ENCODE measurements at regions not wholly inside any gene's neighbourhood (a gene's known extent, or its start where the extent isn't known, plus 50 kb on each side); places are given as distances from the start of the nearest gene placed in this dataset.

- H3K14ac ChIP-seq (ENCODE audit: low read length in 2 of 2), result no peak overlapping the region
- H3K4me1 ChIP-seq (ENCODE audit: control insufficient read depth, insufficient read depth, low read depth, low read length), result no peaks in the 10 kb centered on the region
- no peak overlapping the region for H3K9ac ChIP-seq (ENCODE audit: low read length)
- no peak overlapping the region for H2AFZ ChIP-seq (ENCODE audit: low read depth, low read length)
- H4K8ac ChIP-seq (ENCODE audit: low read length), result no peak overlapping the region
- no peaks in the 10 kb centered on the region for H3K79me1 ChIP-seq (replicated peaks; ENCODE audit: low read length, poor library complexity, severe bottlenecking)
- H2BK5ac ChIP-seq (ENCODE audit: low read depth, low read length, poor library complexity, severe bottlenecking), result no peak overlapping the region
- no peaks in the 10 kb centered on the region for H3K36me3 ChIP-seq (ENCODE audit: control insufficient read depth in 1 of 2, insufficient read depth in 2 of 2, low read depth in 1 of 2, low read length in 2 of 2)
- no peak overlapping the region for H2AK5ac ChIP-seq (ENCODE audit: low read length, severe bottlenecking)
- H3K4me3 ChIP-seq (ENCODE audit: insufficient read depth in 1 of 2, low read depth in 1 of 2, low read length in 2 of 2), result no peak overlapping the region
- H3K9me3 ChIP-seq (ENCODE audit: control insufficient read depth, low read length), result no peaks in the 10 kb centered on the region
- H2BK12ac ChIP-seq (ENCODE audit: low read length in 2 of 2), result no peak overlapping the region
- no peak for DNase-seq
- WGBS, result 87% methylated on average over 16 of the region's 17 CpGs
- no peak overlapping the region for H3K23ac ChIP-seq (ENCODE audit: low read length in 2 of 2)
- H3K27ac ChIP-seq (ENCODE audit: low read length, poor library complexity, severe bottlenecking), result no peak overlapping the region
- no peak overlapping the region for H4K91ac ChIP-seq (ENCODE audit: low read length)
- no peak overlapping the region for H2BK120ac ChIP-seq (ENCODE audit: low read depth, low read length)
- no peak overlapping the region for H2BK15ac ChIP-seq (ENCODE audit: low read depth, poor library complexity, severe bottlenecking)
- H3K18ac ChIP-seq (ENCODE audit: low read depth in 1 of 2, low read length in 2 of 2), result no peak overlapping the region
- H3K4me2 ChIP-seq (ENCODE audit: low read length, poor library complexity, severe bottlenecking), result no peak overlapping the region
- H3K4ac ChIP-seq (ENCODE audit: low read depth in 1 of 2, low read length in 2 of 2), result no peak overlapping the region
- H3K27me3 ChIP-seq (ENCODE audit: control insufficient read depth in 1 of 2, insufficient read depth in 1 of 2, low read length in 2 of 2), result peaks cover 0 to 7% of the 10 kb centered on the region in 2 experiments
These were observed 101.8 kb downstream of the HMX1 start for GRCh38 chr4:8769645-8770517.

GRCh38 chr4:8768357-8768999, 103.2 kb downstream of the HMX1 start:
- no peak overlapping the region for H2BK5ac ChIP-seq (ENCODE audit: low read depth, low read length, poor library complexity, severe bottlenecking)
- H3K18ac ChIP-seq (ENCODE audit: low read depth in 1 of 2, low read length in 2 of 2), result no peak overlapping the region
- no peak overlapping the region for H2AK5ac ChIP-seq (ENCODE audit: low read length, severe bottlenecking)
- peaks cover 0 to 6% of the 10 kb centered on the region in 2 experiments for H3K27me3 ChIP-seq (ENCODE audit: control insufficient read depth in 1 of 2, insufficient read depth in 1 of 2, low read length in 2 of 2)
- no peak overlapping the region for H3K4me2 ChIP-seq (ENCODE audit: low read length, poor library complexity, severe bottlenecking)
- no peaks in the 10 kb centered on the region for H3K9me3 ChIP-seq (ENCODE audit: control insufficient read depth, low read length)
- H3K9ac ChIP-seq (ENCODE audit: low read length), result no peak overlapping the region
- H3K4me1 ChIP-seq (ENCODE audit: control insufficient read depth, insufficient read depth, low read depth, low read length), result no peaks in the 10 kb centered on the region
- no peak overlapping the region for H3K27ac ChIP-seq (ENCODE audit: low read length, poor library complexity, severe bottlenecking)
- H2AFZ ChIP-seq (ENCODE audit: low read depth, low read length), result no peak overlapping the region
- H3K4ac ChIP-seq (ENCODE audit: low read depth in 1 of 2, low read length in 2 of 2), result no peak overlapping the region
- no peak overlapping the region for H3K23ac ChIP-seq (ENCODE audit: low read length in 2 of 2)
- H4K8ac ChIP-seq (ENCODE audit: low read length), result no peak overlapping the region
- H3K4me3 ChIP-seq (ENCODE audit: insufficient read depth in 1 of 2, low read depth in 1 of 2, low read length in 2 of 2), result no peak overlapping the region
- WGBS, result 89% methylated on average over 20 of the region's 20 CpGs
- no peak overlapping the region for H2BK15ac ChIP-seq (ENCODE audit: low read depth, poor library complexity, severe bottlenecking)
- DNase-seq, result no peak
- no peak overlapping the region for H2BK120ac ChIP-seq (ENCODE audit: low read depth, low read length)
- no peaks in the 10 kb centered on the region for H3K79me1 ChIP-seq (replicated peaks; ENCODE audit: low read length, poor library complexity, severe bottlenecking)
- no peak overlapping the region for H3K14ac ChIP-seq (ENCODE audit: low read length in 2 of 2)
- no peak overlapping the region for H2BK12ac ChIP-seq (ENCODE audit: low read length in 2 of 2)
- H4K91ac ChIP-seq (ENCODE audit: low read length), result no peak overlapping the region
- H3K36me3 ChIP-seq (ENCODE audit: control insufficient read depth in 1 of 2, insufficient read depth in 2 of 2, low read depth in 1 of 2, low read length in 2 of 2), result no peaks in the 10 kb centered on the region

GRCh38 chr4:8766610-8767009, 105.0 kb downstream of the HMX1 start:
- Histone ChIP-seq H3K23ac (ENCODE audit: low read length in 2 of 2) (no peak overlapping the region), H3K79me1 (replicated peaks; ENCODE audit: low read length, poor library complexity, severe bottlenecking) (no peaks in the 10 kb centered on the region), H2BK15ac (ENCODE audit: low read depth, poor library complexity, severe bottlenecking) (no peak overlapping the region), H3K9ac (ENCODE audit: low read length) (no peak overlapping the region), H3K9me3 (ENCODE audit: control insufficient read depth, low read length) (no peaks in the 10 kb centered on the region), H2BK5ac (ENCODE audit: low read depth, low read length, poor library complexity, severe bottlenecking) (no peak overlapping the region), H3K36me3 (ENCODE audit: control insufficient read depth in 1 of 2, insufficient read depth in 2 of 2, low read depth in 1 of 2, low read length in 2 of 2) (no peaks in the 10 kb centered on the region), H3K27ac (ENCODE audit: low read length, poor library complexity, severe bottlenecking) (no peak overlapping the region), H3K4me1 (ENCODE audit: control insufficient read depth, insufficient read depth, low read depth, low read length) (no peaks in the 10 kb centered on the region), H3K18ac (ENCODE audit: low read depth in 1 of 2, low read length in 2 of 2) (no peak overlapping the region), H4K91ac (ENCODE audit: low read length) (no peak overlapping the region), H3K4me3 (ENCODE audit: insufficient read depth in 1 of 2, low read depth in 1 of 2, low read length in 2 of 2) (no peak overlapping the region), H2BK12ac (ENCODE audit: low read length in 2 of 2) (no peak overlapping the region), H2AFZ (ENCODE audit: low read depth, low read length) (no peak overlapping the region), H2AK5ac (ENCODE audit: low read length, severe bottlenecking) (no peak overlapping the region), H3K4ac (ENCODE audit: low read depth in 1 of 2, low read length in 2 of 2) (no peak overlapping the region), H3K14ac (ENCODE audit: low read length in 2 of 2) (no peak overlapping the region), H2BK120ac (ENCODE audit: low read depth, low read length) (no peak overlapping the region), H3K27me3 (ENCODE audit: control insufficient read depth in 1 of 2, insufficient read depth in 1 of 2, low read length in 2 of 2) (peaks cover 0 to 6% of the 10 kb centered on the region in 2 experiments), H3K4me2 (ENCODE audit: low read length, poor library complexity, severe bottlenecking) (no peak overlapping the region), H4K8ac (ENCODE audit: low read length) (no peak overlapping the region)
- 81% methylated on average over 5 of the region's 12 CpGs for WGBS
- DNase-seq, result no peak

All from mesenchymal stem cell (in vitro differentiated cells and primary cell).